ENCODE measurements at regions not wholly inside any gene's neighbourhood (a gene's known extent, or its start where the extent isn't known, plus 50 kb on each side); places are given as distances from the start of the nearest gene placed in this dataset.

GRCh38 chr15:81475471-81475870 lies 101.5 kb upstream of the TMC3 start:
- TF ChIP-seq CTCF (IDR thresholded peaks at IDR 0.05; ENCODE audit: low read depth, low read length) (no peak), MAX (IDR thresholded peaks at IDR 0.05; ENCODE audit: low read depth, low read length) (no peak), POLR2A (IDR thresholded peaks at IDR 0.05; ENCODE audit: extremely low read depth, insufficient read length) (no peak)

Data from NB4 (cell line).